ENCODE measurements at regions not wholly inside any gene's neighbourhood (a gene's known extent, or its start where the extent isn't known, plus 50 kb on each side); places are given as distances from the start of the nearest gene placed in this dataset.

- TF ChIP-seq MAFK (IDR thresholded peaks at IDR 0.05; ENCODE audit: low read length) (peak; percentile 78), ZNF280A (IDR thresholded peaks at IDR 0.05; ENCODE audit: low read depth, partially characterized antibody) (no peak), ETV5 (CRISPR knock-in tag; IDR thresholded peaks at IDR 0.05; ENCODE audit: low read depth) (no peak)
These were observed 174.5 kb upstream of the DKK2 start (continued) for GRCh38 chr4:107210450-107211239.

DNA sequence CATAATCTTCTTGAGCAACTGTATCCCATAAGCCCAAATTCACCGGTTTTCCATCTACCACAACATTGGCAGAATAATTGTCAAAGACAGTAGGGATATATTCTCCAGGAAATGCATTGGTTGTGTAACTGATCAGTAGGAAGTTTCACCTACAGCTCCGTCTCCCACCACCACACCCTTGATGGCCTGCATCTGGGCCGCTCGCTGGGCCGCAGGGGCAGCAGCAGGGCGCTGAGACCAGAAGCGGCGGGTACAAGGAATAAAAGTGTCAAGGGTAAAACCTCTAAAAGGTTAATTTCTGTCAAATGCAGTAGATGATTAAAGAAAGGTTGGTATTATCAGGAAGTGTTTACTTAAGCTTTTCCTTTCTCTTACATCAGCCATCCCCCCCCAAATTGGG lies 167.6 kb upstream of the DKK2 start:
- Histone ChIP-seq H4K20me1 (replicated peaks; ENCODE audit: control insufficient read depth, insufficient read depth, low read length) (no peaks in the 10 kb centered on the region), H2AFZ (ENCODE audit: low read depth, low read length) (no peak overlapping the region), H3K4me3 (no peak overlapping the region), H3K27ac (ENCODE audit: extremely low read depth, low read depth, low read length) (no peak overlapping the region), H3K36me3 (ENCODE audit: control insufficient read depth, insufficient read depth, low read length) (no peaks in the 10 kb centered on the region), H3K4me2 (ENCODE audit: insufficient read depth, low read length) (no peak overlapping the region), H3K4me1 (replicated peaks in 1 of 2; ENCODE audit: control insufficient read depth in 2 of 2, insufficient read depth in 2 of 2, low read length in 2 of 2) (no peaks in the 10 kb centered on the region), H3K9ac (ENCODE audit: insufficient read depth in 1 of 2, low read depth in 2 of 2, low read length in 2 of 2) (no peak overlapping the region), H3K79me2 (ENCODE audit: control insufficient read depth, insufficient read depth, low read length) (no peaks in the 10 kb centered on the region), H3K9me1 (ENCODE audit: control insufficient read depth, insufficient read depth, low read length) (no peaks in the 10 kb centered on the region), H3K9me3 (replicated peaks; ENCODE audit: control insufficient read depth, insufficient read depth, low read depth, low read length) (no peaks in the 10 kb centered on the region), H3K27me3 (ENCODE audit: control insufficient read depth in 2 of 2, insufficient read depth in 2 of 2, low read length in 2 of 2) (no peaks in the 10 kb centered on the region)
- DNase-seq (ENCODE audit: extremely low read depth in 1 of 4, low spot score in 3 of 4) (no peak), FAIRE-seq (no peak), ATAC-seq (no peak)
- no TSS peak for BruUV-seq (replicated peaks)
- intact Hi-C loops (cut with micrococcal nuclease) (no loop called here), in situ Hi-C loops (cut with MboI) (no loop called here)
- 0% methylated on average over 5 of the region's 8 CpGs for WGBS (ENCODE audit: insufficient coverage, low coverage, missing lambda C conversion rate)
- POLR2A ChIA-PET = interaction anchor here (0.6 kb wide), 1 partner anchor 175 kb away, joined by 3 read pairs; no protein-coding TSS in a partner anchor
- TF ChIP-seq ZNF584 (CRISPR knock-in tag; IDR thresholded peaks at IDR 0.05; ENCODE audit: low read depth) = no peak
- TF ChIP-seq, protein P1, sequence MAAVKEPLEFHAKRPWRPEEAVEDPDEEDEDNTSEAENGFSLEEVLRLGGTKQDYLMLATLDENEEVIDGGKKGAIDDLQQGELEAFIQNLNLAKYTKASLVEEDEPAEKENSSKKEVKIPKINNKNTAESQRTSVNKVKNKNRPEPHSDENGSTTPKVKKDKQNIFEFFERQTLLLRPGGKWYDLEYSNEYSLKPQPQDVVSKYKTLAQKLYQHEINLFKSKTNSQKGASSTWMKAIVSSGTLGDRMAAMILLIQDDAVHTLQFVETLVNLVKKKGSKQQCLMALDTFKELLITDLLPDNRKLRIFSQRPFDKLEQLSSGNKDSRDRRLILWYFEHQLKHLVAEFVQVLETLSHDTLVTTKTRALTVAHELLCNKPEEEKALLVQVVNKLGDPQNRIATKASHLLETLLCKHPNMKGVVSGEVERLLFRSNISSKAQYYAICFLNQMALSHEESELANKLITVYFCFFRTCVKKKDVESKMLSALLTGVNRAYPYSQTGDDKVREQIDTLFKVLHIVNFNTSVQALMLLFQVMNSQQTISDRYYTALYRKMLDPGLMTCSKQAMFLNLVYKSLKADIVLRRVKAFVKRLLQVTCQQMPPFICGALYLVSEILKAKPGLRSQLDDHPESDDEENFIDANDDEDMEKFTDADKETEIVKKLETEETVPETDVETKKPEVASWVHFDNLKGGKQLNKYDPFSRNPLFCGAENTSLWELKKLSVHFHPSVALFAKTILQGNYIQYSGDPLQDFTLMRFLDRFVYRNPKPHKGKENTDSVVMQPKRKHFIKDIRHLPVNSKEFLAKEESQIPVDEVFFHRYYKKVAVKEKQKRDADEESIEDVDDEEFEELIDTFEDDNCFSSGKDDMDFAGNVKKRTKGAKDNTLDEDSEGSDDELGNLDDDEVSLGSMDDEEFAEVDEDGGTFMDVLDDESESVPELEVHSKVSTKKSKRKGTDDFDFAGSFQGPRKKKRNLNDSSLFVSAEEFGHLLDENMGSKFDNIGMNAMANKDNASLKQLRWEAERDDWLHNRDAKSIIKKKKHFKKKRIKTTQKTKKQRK (IDR thresholded peaks at IDR 0.05; ENCODE audit: borderline replicate concordance, low read depth, low read length) = no peak
- no peak for TF ChIP-seq THRAP3 (IDR thresholded peaks at IDR 0.05; ENCODE audit: borderline replicate concordance)
- no peak for TF ChIP-seq BRD9 (IDR thresholded peaks at IDR 0.05; ENCODE audit: low read depth, partially characterized antibody)
- TF ChIP-seq TGIF2 (CRISPR knock-in tag; IDR thresholded peaks at IDR 0.05) = no peak
- no peak for TF ChIP-seq ZNF507 (tag; conservative IDR thresholded peaks at IDR 0.05)
- TF ChIP-seq, protein P2, sequence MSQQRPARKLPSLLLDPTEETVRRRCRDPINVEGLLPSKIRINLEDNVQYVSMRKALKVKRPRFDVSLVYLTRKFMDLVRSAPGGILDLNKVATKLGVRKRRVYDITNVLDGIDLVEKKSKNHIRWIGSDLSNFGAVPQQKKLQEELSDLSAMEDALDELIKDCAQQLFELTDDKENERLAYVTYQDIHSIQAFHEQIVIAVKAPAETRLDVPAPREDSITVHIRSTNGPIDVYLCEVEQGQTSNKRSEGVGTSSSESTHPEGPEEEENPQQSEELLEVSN (IDR thresholded peaks at IDR 0.05; ENCODE audit: borderline replicate concordance in 1 of 2, extremely low read depth in 1 of 2, insufficient read depth in 1 of 2, insufficient read length in 1 of 2, low read depth in 1 of 2, low read length in 1 of 2, poor library complexity in 1 of 2, severe bottlenecking in 1 of 2) = no peak
- no peak for TF ChIP-seq ZNF445 (CRISPR knock-in tag; IDR thresholded peaks at IDR 0.05; ENCODE audit: low read depth)
- CTCF ChIA-PET (ENCODE audit: low intra/inter-chr PET ratio) = no interaction called here

Data from K562 (cell line).